Fibroblast of mammary gland (primary cell): ENCODE measurements at regions not wholly inside any gene's neighbourhood (a gene's known extent, or its start where the extent isn't known, plus 50 kb on each side); places are given as distances from the start of the nearest gene placed in this dataset.
A peak's percentile ranks its signal among the peaks of the same experiment; 100 is the strongest.

ENCODE experiments used
- DNase-seq: peaks from one replicate; pipeline ENCODE4 v3.0.0-alpha.2; 2010; ENCODE audit warnings: low read depth
- H3K4me3 ChIP-seq: 2 replicates; pipeline ENCODE4 v1.5.1; 2011; ENCODE audit warnings: low read depth, mild to moderate bottlenecking, low read length, moderate library complexity; ENCODE audit not compliant: control insufficient read depth
- TF ChIP-seq, protein P1 (sequence below): conservative IDR thresholded peaks from 2 replicates; pipeline ENCODE4 v1.5.1; 2011; ENCODE audit warnings: low read depth, low read length, inconsistent platforms; ENCODE audit not compliant: control insufficient read depth, insufficient read depth

DNA sequence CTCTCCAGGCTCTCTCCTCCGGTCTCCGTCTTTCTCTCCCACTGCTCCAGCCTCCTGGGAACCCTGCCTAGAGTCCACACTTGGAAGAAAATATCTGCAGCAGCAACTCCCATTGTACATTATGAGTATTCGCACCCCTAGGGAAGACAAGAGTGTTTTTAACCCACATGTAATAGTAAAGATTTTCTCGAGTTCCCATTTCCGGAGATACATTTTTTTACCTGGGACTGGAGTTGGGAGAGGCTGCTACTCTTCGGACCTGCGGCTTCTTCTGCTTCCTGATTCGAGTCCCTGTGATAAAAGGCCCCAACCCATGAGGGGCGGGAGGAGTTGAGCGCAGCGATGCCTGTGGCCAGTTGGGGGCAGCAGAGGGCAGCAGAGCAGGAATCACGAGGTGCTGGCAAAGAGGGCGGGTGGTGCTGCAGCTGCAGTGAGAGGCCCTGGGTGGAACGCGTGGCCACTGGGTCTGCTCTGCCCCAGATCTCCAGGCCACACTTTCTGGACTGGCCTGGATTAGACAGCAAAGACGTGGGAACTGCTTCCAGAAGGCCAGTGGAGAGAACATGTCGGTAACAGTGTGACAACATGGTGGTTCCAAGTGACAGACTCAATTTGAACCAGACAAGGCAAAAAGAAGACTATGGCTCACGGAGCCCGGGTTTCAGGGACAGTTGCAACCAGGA is 221.0 kb upstream of the CSF3R start:
- peak; percentile 51 for DNase-seq
- TF ChIP-seq, protein P1, sequence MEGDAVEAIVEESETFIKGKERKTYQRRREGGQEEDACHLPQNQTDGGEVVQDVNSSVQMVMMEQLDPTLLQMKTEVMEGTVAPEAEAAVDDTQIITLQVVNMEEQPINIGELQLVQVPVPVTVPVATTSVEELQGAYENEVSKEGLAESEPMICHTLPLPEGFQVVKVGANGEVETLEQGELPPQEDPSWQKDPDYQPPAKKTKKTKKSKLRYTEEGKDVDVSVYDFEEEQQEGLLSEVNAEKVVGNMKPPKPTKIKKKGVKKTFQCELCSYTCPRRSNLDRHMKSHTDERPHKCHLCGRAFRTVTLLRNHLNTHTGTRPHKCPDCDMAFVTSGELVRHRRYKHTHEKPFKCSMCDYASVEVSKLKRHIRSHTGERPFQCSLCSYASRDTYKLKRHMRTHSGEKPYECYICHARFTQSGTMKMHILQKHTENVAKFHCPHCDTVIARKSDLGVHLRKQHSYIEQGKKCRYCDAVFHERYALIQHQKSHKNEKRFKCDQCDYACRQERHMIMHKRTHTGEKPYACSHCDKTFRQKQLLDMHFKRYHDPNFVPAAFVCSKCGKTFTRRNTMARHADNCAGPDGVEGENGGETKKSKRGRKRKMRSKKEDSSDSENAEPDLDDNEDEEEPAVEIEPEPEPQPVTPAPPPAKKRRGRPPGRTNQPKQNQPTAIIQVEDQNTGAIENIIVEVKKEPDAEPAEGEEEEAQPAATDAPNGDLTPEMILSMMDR = peak; percentile 75
- no peak overlapping the region for H3K4me3 ChIP-seq

DNA sequence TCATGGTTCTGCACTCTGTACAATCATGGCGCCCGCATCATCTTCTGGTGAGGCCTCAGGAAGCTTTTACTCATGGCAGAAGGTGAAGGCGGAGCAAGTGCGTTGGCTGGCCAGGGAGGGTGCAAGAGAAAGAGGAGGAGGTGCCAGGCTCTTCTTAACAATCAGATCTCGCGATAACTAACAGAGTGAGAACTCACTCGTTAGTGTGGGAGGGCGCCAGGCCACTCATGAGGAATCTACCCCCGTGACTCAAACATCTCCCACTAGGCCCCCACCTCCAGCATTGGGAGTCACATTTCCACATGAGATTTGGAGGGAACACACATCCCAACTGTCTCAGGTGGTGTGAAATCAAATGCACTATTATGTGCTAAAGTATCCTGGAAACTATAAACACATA is 220.2 kb upstream of the CSF3R start:
- no peak for DNase-seq
- no peak overlapping the region for H3K4me3 ChIP-seq
- TF ChIP-seq, protein P1 = no peak

DNA sequence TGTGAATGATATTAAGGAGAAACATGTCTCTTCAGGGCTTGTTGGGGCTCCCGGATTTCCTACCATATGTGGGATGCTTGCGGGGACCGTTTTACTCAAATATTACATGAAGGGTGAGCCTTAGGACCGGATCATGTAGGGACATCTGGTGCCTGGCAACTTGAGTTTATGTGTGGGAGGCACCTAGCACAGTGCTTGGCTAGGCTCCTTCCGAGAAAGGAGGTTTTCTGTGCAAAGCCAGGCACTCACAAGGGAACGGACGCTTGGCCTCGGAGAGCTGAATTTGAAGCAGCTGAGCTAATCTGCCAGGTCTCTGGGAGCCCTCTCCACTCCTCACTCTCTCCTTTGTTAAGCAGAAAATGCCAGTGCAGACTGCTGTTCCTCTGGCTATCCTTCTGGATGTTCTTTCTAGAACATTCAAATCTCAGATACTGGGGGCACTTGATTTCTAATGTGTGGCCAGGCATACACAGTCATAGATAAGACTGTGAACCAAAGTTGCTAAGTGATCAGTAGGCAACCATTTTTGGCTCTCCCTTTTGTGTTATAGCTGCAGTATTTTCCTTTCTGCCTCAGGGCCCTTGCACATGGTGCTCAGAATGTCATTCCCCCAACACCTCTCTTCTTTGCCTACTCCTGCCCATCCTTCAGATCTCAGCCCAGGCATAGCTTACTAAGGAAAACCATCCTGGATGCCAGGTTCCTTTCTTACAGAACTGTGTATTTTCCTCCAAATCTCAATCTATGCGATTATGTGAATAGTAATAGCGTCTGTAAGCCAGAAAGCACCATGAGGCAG is 216.6 kb upstream of the CSF3R start:
- H3K4me3 ChIP-seq = no peak overlapping the region
- DNase-seq = no peak
- TF ChIP-seq, protein P1 = no peak

DNA sequence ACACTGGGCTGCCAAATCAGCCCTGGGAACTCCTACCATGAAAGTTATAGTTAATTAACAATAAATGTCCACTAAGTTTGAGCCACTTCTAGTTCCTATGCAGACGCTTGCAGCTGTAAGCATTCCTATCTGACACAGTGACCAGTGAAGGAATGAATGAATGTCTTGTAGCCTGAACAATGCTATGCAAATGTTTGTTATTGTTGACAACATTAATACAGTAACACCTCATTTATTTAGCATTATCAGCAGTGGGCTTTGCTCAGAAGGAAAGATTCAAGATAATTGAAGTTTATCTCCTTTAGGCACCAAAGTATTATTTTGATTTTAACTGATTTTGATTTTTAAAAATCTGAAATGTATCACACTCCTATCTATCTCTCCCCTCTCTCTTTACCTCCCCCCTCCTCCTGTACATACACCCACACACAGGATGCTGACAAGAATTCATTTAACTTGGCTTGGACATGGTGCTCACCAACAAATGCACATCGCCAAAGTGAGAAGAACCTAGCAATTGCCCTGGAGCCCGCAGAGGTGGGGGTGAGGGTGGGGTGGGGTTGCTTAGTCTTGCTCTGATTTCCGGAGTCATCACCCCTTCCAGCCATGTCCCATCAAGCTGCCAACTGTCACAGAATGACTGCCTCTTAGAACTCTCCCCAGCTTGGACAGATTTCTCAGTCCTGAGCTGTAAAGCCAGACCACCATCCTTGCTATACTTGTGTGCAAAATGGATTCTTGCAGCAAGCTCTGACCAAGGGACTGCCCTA is 215.3 kb upstream of the CSF3R start:
- no peak overlapping the region for H3K4me3 ChIP-seq
- TF ChIP-seq, protein P1 = no peak
- no peak for DNase-seq

DNA sequence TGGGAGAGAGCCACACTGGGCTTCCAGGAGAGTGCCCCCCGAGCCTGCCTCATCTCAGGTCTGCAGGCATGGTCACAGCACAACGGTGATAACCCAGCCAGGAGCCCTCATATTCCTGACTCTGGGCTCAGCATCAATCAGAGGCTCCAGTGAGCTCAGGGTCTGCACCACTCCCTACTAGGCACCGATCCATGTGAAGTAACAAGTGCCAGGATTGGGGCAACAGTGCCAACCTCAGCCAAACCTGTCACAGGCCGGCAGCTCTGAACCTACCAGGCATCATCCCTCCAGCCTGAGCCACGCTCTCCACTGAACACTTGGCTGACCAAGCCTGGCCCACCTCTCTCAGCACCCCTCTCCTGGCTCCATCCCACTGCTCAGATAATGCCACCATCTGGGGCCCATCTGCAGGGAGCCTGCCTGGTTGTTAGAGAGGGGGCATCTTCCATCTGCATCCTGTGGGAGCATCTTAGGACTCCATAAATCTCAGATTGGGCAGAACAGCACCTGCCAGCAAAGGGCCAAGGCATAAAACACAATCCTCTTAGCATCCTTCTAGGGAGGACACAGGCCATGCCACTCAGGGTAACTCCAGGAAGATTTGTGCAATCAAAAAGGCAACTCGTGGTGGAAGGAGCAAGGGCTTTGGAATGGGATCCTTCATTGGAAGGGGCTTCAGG is 213.7 kb upstream of the CSF3R start:
- TF ChIP-seq, protein P1 = no peak
- H3K4me3 ChIP-seq = no peak overlapping the region
- DNase-seq = no peak

DNA sequence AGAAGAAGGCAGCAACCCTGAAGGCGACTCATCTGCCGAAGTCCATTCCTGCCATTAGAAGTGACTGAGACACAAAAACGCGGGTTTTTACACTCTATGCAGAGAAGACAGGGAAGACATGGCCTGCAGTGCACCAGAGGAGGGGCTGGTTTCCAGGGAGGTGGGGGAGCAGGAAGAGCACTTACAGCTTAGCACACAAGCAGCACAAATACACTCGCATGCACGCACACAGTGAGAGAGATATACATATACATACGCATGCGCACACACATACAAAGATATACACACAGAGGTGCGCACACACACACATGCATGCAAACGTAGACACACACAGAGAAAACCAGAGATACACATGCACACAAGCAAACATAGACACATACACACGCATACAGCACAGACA is 210.9 kb upstream of the CSF3R start:
- no peak overlapping the region for H3K4me3 ChIP-seq
- TF ChIP-seq, protein P1 = no peak
- no peak for DNase-seq
